ENCODE measurements at regions not wholly inside any gene's neighbourhood (a gene's known extent, or its start where the extent isn't known, plus 50 kb on each side); places are given as distances from the start of the nearest gene placed in this dataset.

GRCh38 chr5:114305402-114306207, 56.3 kb upstream of the KCNN2 start:
- no peak for TF ChIP-seq POLR2A (IDR thresholded peaks at IDR 0.05; ENCODE audit: low read length)
- no peak for TF ChIP-seq GATA1 (IDR thresholded peaks at IDR 0.05; ENCODE audit: low read depth, low read length)

Measured in erythroblast (primary cell).